ENCODE measurements at regions not wholly inside any gene's neighbourhood (a gene's known extent, or its start where the extent isn't known, plus 50 kb on each side); places are given as distances from the start of the nearest gene placed in this dataset.
A peak's percentile ranks its signal among the peaks of the same experiment; 100 is the strongest.

DNA sequence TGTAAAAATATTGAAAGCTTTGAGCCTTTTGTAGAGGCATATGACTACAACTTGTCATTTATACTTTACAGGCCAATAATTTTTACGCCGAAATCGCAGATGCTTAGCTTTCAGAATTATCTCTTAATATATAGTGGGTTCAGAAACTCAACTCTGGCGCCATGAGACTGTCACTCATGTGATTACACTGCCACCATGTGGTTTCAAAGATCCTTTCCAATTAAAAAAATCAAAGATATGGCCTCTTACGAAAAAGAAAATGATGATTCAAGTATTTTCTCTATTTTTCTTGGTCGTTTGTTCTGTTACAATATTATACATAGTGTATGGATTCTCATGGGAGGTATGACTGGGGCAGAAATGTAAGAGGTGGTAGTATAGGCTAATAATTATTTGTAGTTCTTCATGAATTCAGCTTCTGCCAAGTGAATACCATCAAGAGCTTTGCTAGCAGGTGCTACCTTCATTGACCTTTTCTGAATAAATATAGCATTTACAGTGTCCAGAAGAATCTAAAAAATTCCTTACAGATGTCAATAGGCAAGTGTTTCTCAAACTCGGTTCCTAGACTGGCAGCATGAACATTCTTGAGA, 751.7 kb upstream of the GOLIM4 start:
- no peak for DNase-seq (ENCODE audit: low read depth, low spot score)

DNA sequence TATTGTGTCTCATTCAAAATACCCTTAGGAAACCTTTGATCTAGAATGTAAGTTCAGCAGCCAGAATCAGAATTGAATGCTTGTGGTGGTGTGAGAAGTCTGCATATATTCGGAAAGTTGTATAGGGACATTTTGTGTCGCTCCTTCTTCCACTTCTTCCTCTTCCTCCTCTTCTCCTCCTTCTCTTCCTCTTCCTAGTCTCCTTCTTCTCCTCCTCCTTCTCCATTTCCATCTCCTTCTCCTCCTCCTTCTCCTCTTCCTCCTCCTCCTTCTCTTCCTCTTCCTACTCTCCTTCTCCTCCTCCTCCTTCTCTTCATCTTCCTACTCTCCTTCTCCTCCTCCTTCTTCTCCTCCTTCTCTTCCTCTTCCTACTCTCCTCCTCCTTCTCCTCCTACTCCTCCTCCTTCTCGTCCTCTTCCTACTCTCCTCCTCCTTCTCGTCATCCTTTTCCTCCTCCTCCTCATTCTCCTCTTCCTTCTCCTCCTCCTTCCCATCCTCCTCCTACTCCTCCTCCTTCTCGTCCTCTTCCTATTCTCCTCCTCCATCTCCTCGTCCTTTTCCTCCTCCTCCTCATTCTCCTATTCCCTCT, 749.3 kb upstream of the GOLIM4 start:
- DNase-seq (ENCODE audit: low read depth, low spot score), result no peak

DNA sequence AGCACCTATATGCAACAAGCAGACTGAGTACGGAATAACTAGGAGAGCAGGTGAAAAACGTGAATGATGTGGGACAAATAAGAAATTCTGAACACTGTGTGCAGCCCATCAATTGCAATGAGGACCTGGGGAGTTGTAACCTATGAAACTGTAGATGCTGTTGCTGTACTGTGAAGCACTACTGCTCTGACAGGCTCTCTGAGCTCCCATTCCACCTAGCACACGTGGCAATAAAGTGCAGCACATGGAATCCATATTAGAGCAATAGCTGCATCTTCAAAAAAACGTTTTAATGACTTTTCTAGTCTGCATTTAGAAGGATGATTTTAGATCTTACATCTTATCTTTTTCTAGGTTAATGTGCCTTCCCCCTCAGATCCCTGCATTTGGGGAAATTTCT, 748.7 kb upstream of the GOLIM4 start:
- no peak for DNase-seq (ENCODE audit: low read depth, low spot score)

DNA sequence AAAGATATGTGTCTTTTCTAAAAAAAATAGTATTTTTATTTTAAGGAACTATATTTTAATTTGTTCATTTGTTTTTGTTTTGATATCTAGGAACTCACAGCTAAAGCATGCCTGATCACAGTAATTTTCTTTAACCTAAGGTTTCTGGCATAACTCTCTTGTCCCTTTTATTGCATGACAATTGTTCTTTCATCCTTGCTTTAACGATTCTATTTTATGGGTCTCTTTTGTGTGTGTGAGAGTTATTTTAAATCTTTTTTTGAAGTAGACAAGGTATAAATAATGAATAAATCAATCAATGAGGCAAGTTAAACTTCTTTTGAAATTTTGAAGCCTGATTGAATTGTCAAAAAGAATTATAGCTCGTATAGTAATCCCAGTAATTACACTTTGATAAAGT, 747.8 kb upstream of the GOLIM4 start:
- no peak for DNase-seq (ENCODE audit: low read depth, low spot score)

DNA sequence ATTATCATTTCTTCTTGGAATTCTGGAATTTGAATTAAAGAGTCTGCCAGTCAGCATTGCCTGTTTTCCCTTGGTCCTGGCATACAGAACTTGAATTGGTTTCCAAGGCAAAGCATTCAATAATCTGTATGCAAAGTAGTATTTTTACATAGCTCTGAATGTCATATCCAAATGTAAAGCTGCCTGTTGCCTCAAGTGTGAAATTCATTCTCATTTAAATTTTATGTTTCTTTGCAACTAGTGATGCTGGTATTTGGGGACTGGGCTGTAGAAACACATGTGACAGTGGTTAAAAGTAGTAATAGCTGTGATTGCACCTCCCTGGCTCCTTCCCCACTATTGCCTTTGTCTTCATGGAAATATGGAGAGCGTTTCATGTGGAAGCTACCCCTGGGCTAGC, 743.9 kb upstream of the GOLIM4 start:
- DNase-seq (ENCODE audit: low read depth, low spot score), result peak; percentile 63

DNA sequence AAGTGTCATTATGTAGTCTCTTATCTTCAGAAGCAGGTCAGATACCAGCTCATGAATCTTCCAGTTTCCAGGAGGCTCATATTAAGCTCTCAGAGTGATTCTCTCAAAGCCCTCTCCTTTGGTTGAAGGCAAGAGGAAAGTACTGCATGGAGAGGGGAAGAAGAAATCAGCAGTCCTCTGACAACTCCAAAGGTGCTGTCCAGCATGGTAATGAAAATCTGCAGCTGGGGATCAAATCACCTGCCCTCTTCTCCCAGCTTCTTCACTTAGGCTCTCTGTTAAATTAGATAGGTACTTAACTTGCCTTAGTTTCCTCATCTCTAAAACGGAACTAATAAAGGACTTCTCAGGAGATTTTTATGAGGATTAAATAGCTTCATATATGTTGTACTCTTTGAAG, 738.8 kb upstream of the GOLIM4 start:
- DNase-seq (ENCODE audit: low read depth, low spot score), result no peak

DNA sequence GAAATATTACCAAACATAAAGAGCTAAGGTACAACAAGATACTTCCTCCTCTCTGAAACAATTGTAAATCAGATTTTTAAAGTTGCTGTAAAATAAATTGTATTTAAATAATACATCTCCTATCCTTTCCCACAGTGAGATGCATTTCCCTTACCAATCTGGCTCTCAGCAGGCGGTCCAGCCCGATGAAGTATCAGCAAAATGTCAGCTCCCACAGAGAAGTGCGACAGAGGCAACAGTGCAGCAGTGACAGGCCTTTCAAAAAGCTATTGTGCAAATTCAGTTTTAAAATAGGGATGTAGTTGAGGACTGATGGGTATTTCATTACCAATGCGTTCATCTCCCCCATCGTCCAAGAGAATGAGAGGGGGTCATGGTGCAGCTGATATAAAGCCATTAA, 733.2 kb upstream of the GOLIM4 start:
- DNase-seq (ENCODE audit: low read depth, low spot score), result no peak

DNA sequence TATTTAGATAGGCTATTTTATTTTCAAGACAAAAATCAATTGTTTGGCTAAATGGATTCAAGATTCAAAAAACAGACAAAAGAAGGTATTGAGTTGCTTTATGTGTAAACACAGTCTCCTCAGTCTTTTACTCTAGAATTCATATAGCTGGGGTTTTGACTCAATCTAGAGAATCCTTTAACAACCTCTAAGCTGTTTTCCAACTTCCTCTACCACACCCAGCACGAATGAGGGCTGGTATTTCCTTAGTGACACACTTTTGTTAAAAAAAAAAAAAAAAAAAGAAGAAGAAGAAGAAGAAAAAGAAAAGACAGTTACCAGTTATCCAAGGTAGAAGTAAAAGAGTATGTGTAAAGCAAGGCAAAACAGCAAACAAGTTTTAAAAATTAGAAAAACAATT, 732.8 kb upstream of the GOLIM4 start:
- DNase-seq (ENCODE audit: low read depth, low spot score), result no peak

DNA sequence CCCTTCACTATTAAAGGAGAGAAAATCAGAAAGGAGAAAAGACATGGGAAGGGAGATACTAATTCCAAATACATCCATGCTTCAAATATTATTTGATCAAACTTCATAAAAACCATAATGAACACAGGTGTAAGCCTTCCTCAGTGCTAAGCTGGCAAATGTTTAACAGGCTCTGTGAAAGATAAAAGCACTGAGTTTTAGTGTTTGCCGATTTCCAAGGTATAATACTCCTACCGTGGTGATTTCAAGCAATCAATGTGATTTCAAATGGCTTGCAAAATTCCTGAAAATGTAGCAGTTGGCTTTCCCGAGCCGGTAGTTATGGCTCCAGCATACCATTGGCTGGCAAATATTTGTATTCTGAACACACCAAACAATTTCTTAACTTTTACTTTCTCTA, 732.3 kb upstream of the GOLIM4 start:
- no peak for DNase-seq (ENCODE audit: low read depth, low spot score)

DNA sequence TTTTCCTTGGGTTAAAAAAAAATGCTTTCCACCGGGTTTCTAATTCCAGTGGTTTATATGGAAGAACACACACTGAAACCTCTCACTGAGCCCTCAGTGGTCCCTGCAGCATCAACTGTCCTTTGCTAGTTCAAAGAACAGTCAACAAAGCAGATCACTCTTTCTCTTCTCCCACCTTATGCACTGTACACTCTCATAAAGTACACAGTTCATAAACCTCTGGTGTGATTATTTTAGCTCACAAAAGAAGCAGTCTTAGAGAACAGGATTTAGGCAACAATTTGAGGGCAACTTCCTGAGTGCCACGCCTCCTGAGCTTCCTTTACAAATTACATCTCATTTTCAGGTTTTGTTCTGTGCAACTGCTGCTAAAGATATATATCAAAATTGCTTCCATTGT, 728.4 kb upstream of the GOLIM4 start:
- DNase-seq (ENCODE audit: low read depth, low spot score), result no peak

DNA sequence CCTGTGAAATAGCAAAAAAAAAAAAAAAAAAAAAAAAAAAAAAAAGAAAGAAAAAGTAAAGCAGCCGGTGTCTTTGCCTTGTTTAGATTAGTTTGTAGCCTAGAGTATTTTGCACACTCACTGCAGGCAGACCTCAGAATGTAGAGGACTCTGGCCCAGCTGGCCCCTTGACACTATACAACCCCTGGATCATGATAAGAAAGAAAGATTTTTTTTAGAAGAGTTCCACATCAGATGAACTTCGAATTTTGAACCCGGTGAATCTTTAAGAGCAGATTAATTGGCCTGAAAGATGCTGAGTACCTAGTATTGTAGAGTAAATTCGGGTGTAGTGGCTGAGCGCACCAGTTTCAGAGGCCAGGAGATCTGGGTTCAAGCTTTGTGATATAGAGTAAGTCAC, 727.7 kb upstream of the GOLIM4 start:
- no peak for DNase-seq (ENCODE audit: low read depth, low spot score)

DNA sequence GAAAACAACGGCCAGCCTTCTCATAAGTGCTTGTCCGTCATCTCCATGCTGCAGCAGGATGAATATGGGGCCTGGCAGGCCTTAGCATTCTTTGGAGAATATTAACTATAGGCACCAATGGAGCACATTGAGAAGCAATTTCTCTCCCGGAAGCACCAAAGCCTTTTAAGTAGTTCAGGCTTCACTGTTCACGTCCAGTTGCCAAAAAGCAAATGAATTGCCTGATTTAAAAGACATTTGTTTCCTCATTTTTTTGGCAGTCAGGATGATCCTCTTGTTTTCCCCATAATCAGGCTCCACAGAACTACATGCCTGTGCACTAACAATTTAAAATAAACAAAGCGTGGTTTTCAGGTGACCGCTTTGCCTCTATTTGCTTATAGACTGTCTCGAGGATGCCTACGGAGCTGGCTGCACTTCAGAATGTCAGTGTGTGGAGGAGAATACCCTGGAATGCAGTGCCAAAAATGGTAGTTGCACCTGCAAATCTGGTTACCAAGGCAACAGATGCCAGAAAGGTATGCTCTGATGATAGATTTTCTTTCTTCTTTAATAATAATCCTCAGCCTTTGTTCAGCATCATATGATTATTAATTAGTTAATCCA, 725.2 kb upstream of the GOLIM4 start:
- DNase-seq (ENCODE audit: low read depth, low spot score), result no peak

DNA sequence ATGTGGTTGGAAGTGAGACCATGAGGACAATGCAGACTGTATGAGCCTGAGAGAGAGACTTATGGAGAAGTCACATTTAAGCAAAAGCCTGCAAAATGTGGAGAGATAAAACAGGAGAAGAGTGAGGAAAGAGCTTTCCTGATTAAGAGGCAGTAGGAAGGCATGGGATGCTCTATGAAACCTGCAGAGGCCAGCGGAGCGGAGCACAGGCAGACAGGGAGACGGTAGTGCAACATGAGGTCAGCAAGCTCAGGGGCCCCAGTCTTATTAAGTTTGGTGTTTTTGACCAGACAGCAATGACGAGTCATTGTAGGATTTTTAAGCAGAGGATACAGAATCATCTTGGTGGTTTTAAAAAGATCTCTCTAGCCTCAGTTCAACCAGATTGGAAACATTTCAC, 721.5 kb upstream of the GOLIM4 start:
- no peak for DNase-seq (ENCODE audit: low read depth, low spot score)

DNA sequence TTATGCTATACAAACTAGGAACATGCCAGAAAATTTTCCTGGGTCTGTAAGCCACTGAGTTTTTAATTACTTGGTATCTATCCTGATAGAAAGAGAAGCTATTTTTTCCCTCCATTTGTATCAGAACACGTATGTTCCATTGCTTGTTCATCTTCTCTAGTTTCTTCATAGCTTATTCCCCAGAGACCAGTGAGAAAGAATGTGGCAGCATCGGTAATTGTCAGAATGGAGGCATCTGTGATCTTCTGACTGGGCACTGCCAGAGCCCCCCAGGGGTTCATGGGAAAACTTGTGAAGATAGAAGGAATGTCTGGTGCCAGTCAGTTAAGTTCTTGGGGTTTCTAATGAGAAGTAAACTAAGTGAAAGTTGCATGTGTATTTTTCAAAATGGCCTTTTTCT, 720.2 kb upstream of the GOLIM4 start:
- DNase-seq (ENCODE audit: low read depth, low spot score), result no peak

DNA sequence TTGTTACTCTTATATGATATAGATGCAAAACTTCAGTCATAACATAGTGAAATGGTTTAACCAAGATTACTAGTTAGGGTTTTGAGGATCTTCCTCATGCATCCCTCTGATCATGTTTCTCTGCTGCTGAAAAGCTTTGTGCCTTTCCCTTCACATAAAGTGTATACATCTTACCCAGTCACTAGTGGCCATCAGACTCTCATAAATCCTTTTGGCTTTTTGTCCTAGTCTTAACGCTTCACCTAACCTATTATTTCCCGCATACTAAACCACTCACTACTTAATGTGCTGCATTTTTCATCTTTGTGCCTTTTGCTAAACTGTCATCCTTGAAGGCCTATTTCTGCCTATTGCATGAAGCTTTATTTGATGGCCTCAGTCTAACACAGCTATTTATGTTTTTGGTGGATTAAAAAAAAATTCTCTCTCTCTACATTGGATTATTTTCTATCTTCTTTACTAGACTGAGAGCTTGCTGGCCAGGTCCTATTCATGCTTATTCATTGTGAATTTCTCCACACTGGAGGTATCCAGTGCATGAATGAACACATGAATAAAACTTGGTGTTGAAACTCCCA, 717.6 kb upstream of the GOLIM4 start:
- DNase-seq (ENCODE audit: low read depth, low spot score), result no peak

DNA sequence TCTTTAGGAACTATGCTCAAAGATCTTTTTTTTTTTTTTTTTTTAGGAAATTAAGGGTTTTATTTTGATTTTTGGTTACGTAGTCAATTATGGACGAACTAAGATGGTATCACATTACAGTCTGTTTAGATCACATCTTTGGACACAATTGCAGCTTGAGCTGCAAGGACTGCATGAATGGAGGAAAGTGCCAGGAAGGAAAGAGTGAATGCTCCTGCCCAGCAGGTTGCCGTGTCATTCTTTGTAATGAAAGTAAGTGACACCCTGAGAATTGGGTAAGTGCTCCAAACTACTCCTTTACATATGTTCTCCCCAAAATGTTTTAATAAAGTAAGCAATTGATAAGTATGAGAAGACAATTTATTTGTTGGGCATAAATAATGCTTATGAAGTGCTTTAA, 716.5 kb upstream of the GOLIM4 start:
- peak; percentile 54 for DNase-seq (ENCODE audit: low read depth, low spot score)

DNA sequence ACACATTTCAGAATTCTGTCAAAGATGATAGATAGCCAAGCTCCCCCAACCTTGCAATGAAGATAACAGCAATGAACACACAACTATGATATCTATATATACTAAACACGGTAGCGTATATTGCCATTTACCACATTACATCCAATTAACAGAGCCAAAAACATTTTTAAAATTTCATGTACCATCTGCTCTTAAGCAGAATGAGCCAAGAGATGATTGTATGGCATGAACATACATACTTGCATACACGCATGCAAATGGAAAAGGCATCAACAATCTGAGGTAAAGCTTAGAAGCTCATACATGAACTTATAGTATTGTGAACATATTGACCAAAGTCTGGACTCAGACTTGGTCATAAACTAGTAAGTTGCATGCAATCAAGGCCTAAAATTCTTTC, 712.9 kb upstream of the GOLIM4 start:
- DNase-seq (ENCODE audit: low read depth, low spot score), result no peak

DNA sequence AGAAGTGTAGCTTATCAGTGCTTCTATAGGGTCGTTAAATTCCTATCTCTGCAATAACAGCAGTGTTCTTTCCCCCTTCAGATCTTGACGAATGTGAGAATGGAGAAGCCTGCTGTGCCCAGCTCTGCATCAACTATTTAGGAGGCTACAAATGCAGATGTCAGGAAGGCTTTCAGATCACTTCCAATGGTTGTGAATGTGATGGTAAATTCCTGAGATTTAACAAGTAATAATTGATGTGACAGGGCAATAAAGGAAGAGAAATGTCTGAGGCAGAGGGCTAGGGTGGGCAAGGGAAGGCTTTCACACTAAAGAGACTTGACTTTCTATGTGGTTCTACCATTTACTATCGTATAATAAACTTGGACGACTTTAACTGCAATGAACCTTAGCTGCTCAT, 711.7 kb upstream of the GOLIM4 start:
- peak; percentile 28 for DNase-seq (ENCODE audit: low read depth, low spot score)

DNA sequence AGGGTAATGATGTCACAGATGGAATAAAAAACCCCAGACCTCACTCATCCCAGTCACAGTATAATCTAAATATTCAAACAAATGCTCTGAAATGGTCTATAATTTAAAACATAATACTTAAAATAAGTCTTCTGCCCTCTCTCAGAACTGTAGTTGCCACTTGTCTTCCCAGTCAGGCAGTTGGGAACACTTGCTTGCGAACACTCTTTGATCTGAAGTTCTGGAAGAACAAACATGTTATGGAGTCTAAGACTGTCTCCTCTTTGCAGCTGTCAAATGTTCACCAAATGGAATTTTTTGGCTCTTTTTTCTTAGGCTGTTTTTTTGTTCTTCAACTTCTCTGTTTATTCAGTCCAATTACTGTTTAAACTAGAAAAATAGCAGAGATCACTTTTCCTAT, 711.1 kb upstream of the GOLIM4 start:
- no peak for DNase-seq (ENCODE audit: low read depth, low spot score)

DNA sequence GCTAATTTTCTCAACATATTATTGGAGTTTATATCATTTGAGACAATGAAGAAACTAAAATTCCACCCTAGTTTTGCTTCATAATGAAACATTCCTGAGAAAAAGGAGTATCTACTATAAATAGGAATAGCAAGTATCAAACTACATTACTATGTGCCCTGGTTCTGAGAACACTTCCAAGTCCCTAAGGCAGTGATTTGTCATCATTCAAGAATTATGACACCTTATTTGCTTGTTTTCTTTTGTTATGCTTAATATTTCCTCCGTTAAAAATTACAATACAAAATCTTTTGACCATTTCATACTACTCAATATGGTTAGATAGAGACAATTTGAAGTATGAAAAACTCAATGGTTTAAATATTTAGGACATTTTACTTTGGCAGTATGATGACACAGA, 707.8 kb upstream of the GOLIM4 start:
- DNase-seq (ENCODE audit: low read depth, low spot score), result no peak

DNA sequence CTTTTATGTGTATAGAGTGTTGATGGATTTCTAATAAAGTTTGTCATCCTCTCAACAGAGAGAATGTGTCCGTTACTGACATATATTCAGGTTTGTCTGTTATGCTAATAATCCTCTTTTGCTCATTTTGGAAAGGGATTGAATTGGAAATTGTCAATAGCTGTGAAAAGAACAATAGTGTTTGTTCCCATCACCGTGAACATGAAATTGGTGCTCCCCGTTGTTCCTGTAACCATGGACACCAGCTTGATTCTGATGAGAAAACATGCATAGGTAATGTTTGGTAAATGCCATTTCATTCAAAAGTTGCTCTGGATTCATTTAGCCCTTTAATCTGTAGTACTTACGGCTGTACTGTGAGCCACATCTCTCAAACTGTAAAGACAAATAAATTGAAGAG, 707.0 kb upstream of the GOLIM4 start:
- no peak for DNase-seq (ENCODE audit: low read depth, low spot score)

DNA sequence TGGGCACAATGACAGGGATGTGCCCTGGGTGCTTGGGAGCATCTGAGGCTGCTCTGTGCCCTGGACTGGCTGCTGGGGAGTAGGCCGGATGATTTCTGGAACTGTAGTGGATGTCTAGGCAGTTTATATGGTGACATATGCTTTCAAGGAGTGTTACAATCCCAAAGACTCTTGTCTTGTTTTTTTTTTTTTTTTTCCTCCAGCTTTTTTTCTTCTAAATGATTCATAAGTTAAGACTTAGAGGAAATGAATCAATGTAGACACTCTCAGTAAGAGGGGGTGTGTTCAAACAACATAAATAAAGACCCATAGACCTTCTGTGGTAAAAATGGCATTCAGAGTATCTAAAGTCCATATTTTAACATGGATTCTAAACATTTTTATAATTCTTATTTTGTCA, 706.1 kb upstream of the GOLIM4 start:
- no peak for DNase-seq (ENCODE audit: low read depth, low spot score)

DNA sequence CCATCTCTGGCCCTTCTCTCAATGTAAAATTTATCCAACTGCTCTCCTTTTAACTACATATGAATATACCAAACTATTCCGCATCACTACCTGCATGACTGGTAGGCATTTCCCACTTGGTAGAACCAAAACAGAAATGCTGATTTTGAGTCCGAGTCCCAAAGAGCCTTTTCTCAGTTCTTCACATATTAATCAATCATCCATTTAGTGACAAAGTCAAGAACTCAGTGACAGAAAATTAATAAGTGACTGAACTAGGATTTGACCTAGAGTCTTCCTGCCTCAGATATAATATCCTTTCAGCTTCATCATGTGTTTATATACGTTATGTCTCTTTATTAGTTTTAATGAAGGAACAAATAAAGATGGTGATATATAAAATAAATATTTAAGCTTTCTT, 700.6 kb upstream of the GOLIM4 start:
- DNase-seq (ENCODE audit: low read depth, low spot score), result no peak

Measured in iPS DF 19.7 (cell line).